Kidney epithelial cell (primary cell): ENCODE measurements at regions not wholly inside any gene's neighbourhood (a gene's known extent, or its start where the extent isn't known, plus 50 kb on each side); places are given as distances from the start of the nearest gene placed in this dataset.

Experiments
- DNase-seq: peaks from one replicate; pipeline ENCODE4 v3.0.0-alpha.2; 2010; ENCODE audit warnings: low read depth
- H3K27me3 ChIP-seq: 2 replicates; pipeline ENCODE4 v1.6.0; 2011; ENCODE audit warnings: low read length; ENCODE audit not compliant: control insufficient read depth, insufficient read depth
- H3K36me3 ChIP-seq: 2 replicates; pipeline ENCODE4 v1.5.1; 2011; ENCODE audit warnings: low read length; ENCODE audit not compliant: control insufficient read depth, insufficient read depth
- H3K4me3 ChIP-seq: 2 replicates; pipeline ENCODE4 v1.5.1; 2011; ENCODE audit warnings: low read depth, mild to moderate bottlenecking, control low read depth, low read length
- CTCF ChIP-seq: IDR thresholded peaks from 2 replicates; pipeline ENCODE4 v1.5.1; 2011; ENCODE audit warnings: mild to moderate bottlenecking, moderate library complexity, low read length, control low read depth, inconsistent platforms; ENCODE audit not compliant: insufficient read depth, poor library complexity, severe bottlenecking

- TF ChIP-seq CTCF = no peak
Measured at GRCh38 chr16:72428681-72429376, 256.9 kb upstream of the PMFBP1 start.

GRCh38 chr16:72427783-72428331 is 255.9 kb upstream of the PMFBP1 start:
- peaks cover 2% of the 10 kb centered on the region for H3K27me3 ChIP-seq
- no peak for DNase-seq
- no peak overlapping the region for H3K4me3 ChIP-seq
- H3K36me3 ChIP-seq = no peaks in the 10 kb centered on the region
- TF ChIP-seq CTCF = no peak

More at GRCh38 chr16:72428681-72429376, 256.9 kb upstream of the PMFBP1 start:
- H3K36me3 ChIP-seq = no peaks in the 10 kb centered on the region
- peaks cover 2% of the 10 kb centered on the region for H3K27me3 ChIP-seq
- DNase-seq = no peak
- no peak overlapping the region for H3K4me3 ChIP-seq

- no peak for TF ChIP-seq CTCF
- Histone ChIP-seq H3K27me3 (peaks cover 2% of the 10 kb centered on the region), H3K36me3 (no peaks in the 10 kb centered on the region), H3K4me3 (no peak overlapping the region)
- no peak for DNase-seq
Measured at GRCh38 chr16:72427051-72427782, 255.3 kb upstream of the PMFBP1 start.

GRCh38 chr16:72426386-72426785 is 254.4 kb upstream of the PMFBP1 start:
- Histone ChIP-seq H3K27me3 (peaks cover 2% of the 10 kb centered on the region), H3K4me3 (no peak overlapping the region), H3K36me3 (no peaks in the 10 kb centered on the region)
- TF ChIP-seq CTCF = no peak
- no peak for DNase-seq

GRCh38 chr16:72425571-72426341 is 253.8 kb upstream of the PMFBP1 start:
- no peak for TF ChIP-seq CTCF

More at GRCh38 chr16:72425571-72426341, 253.8 kb upstream of the PMFBP1 start:
- Histone ChIP-seq H3K27me3 (peaks cover 2% of the 10 kb centered on the region), H3K36me3 (no peaks in the 10 kb centered on the region), H3K4me3 (no peak overlapping the region)
- no peak for DNase-seq
